ENCODE measurements at regions not wholly inside any gene's neighbourhood (a gene's known extent, or its start where the extent isn't known, plus 50 kb on each side); places are given as distances from the start of the nearest gene placed in this dataset.
A peak's percentile ranks its signal among the peaks of the same experiment; 100 is the strongest.

DNA sequence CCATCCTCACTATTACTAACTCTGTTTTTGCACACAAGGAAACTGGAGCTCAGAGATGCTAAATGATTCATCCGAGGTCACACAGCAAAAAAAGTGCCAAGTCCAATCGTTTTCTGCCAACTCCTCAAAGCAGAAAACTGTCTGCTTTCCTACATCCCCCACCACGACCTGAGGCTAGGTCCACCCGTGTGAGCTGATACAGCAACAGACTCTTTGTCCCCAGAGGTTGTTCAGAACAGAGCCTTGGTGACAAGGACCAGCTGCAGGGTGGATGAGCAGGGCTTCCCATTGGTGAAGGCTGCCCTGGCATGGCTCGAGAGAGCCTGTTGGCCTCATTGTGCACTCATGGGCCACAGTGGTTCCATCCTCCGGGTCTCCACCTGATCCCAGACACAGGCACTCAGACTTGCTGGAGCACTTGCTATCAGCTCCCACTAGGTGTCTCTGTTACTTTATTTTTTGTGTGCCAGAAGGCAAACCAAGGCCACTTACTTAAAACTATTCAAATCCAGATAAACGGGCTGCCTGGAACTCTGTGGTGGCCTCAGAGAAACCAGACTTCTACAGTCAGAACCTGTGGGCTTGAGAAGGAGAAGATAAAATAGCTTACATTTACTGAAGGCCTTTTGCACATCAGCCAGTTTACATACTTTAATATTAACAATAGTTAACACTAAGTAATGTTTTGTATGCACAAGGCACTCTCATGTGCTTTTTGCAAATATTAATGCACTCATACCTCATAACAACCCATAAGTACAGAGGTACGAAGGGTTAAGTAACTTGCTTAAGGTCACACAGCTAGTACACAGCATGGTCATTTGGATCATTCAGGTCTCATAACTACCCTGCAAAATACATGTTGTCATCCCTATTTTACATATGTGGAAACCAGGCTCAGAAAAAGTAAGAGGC lies 62.9 kb upstream of the CTIF start (continued):
- TF ChIP-seq, protein P1, sequence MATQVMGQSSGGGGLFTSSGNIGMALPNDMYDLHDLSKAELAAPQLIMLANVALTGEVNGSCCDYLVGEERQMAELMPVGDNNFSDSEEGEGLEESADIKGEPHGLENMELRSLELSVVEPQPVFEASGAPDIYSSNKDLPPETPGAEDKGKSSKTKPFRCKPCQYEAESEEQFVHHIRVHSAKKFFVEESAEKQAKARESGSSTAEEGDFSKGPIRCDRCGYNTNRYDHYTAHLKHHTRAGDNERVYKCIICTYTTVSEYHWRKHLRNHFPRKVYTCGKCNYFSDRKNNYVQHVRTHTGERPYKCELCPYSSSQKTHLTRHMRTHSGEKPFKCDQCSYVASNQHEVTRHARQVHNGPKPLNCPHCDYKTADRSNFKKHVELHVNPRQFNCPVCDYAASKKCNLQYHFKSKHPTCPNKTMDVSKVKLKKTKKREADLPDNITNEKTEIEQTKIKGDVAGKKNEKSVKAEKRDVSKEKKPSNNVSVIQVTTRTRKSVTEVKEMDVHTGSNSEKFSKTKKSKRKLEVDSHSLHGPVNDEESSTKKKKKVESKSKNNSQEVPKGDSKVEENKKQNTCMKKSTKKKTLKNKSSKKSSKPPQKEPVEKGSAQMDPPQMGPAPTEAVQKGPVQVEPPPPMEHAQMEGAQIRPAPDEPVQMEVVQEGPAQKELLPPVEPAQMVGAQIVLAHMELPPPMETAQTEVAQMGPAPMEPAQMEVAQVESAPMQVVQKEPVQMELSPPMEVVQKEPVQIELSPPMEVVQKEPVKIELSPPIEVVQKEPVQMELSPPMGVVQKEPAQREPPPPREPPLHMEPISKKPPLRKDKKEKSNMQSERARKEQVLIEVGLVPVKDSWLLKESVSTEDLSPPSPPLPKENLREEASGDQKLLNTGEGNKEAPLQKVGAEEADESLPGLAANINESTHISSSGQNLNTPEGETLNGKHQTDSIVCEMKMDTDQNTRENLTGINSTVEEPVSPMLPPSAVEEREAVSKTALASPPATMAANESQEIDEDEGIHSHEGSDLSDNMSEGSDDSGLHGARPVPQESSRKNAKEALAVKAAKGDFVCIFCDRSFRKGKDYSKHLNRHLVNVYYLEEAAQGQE (IDR thresholded peaks at IDR 0.05; ENCODE audit: borderline replicate concordance) = peak; percentile 81
- TF ChIP-seq, protein P1 (CRISPR knock-in tag; IDR thresholded peaks at IDR 0.05; ENCODE audit: low read depth) = no peak
- TF ChIP-seq, protein P2, sequence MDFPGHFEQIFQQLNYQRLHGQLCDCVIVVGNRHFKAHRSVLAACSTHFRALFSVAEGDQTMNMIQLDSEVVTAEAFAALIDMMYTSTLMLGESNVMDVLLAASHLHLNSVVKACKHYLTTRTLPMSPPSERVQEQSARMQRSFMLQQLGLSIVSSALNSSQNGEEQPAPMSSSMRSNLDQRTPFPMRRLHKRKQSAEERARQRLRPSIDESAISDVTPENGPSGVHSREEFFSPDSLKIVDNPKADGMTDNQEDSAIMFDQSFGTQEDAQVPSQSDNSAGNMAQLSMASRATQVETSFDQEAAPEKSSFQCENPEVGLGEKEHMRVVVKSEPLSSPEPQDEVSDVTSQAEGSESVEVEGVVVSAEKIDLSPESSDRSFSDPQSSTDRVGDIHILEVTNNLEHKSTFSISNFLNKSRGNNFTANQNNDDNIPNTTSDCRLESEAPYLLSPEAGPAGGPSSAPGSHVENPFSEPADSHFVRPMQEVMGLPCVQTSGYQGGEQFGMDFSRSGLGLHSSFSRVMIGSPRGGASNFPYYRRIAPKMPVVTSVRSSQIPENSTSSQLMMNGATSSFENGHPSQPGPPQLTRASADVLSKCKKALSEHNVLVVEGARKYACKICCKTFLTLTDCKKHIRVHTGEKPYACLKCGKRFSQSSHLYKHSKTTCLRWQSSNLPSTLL (IDR thresholded peaks at IDR 0.05) = no peak
- TF ChIP-seq PPARD (CRISPR knock-in tag; IDR thresholded peaks at IDR 0.05) (no peak), TARDBP (IDR thresholded peaks at IDR 0.05) (no peak), ARID2 (IDR thresholded peaks at IDR 0.05) (peak; percentile 66; the same call in 1 of the 2 replicates), HCFC1 (IDR thresholded peaks at IDR 0.05; ENCODE audit: low read depth, low read length) (no peak), ATF7 (IDR thresholded peaks at IDR 0.05) (no peak), FOXM1 (IDR thresholded peaks at IDR 0.05; ENCODE audit: low read depth) (no peak), FOXM1 (CRISPR knock-in tag; IDR thresholded peaks at IDR 0.05; ENCODE audit: low read depth) (no peak), HMG20B (CRISPR knock-in tag; IDR thresholded peaks at IDR 0.05) (no peak), ZNF140 (CRISPR knock-in tag; IDR thresholded peaks at IDR 0.05) (no peak), RBM14 (IDR thresholded peaks at IDR 0.05; ENCODE audit: borderline replicate concordance, insufficient read depth, low read depth, low read length) (no peak)
- TF ChIP-seq, protein P3, sequence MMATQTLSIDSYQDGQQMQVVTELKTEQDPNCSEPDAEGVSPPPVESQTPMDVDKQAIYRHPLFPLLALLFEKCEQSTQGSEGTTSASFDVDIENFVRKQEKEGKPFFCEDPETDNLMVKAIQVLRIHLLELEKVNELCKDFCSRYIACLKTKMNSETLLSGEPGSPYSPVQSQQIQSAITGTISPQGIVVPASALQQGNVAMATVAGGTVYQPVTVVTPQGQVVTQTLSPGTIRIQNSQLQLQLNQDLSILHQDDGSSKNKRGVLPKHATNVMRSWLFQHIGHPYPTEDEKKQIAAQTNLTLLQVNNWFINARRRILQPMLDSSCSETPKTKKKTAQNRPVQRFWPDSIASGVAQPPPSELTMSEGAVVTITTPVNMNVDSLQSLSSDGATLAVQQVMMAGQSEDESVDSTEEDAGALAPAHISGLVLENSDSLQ (IDR thresholded peaks at IDR 0.05) = no peak
- TF ChIP-seq, protein P4, sequence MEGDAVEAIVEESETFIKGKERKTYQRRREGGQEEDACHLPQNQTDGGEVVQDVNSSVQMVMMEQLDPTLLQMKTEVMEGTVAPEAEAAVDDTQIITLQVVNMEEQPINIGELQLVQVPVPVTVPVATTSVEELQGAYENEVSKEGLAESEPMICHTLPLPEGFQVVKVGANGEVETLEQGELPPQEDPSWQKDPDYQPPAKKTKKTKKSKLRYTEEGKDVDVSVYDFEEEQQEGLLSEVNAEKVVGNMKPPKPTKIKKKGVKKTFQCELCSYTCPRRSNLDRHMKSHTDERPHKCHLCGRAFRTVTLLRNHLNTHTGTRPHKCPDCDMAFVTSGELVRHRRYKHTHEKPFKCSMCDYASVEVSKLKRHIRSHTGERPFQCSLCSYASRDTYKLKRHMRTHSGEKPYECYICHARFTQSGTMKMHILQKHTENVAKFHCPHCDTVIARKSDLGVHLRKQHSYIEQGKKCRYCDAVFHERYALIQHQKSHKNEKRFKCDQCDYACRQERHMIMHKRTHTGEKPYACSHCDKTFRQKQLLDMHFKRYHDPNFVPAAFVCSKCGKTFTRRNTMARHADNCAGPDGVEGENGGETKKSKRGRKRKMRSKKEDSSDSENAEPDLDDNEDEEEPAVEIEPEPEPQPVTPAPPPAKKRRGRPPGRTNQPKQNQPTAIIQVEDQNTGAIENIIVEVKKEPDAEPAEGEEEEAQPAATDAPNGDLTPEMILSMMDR (IDR thresholded peaks at IDR 0.05 in 2 of 3, conservative IDR thresholded peaks at IDR 0.05 in 1 of 3; ENCODE audit: insufficient read depth in 2 of 3, low read depth in 1 of 3, low read length in 3 of 3) = peak; percentile 71 to 87 (median 75)

Data from K562 (cell line).